RWPE2 (cell line): ENCODE measurements at regions not wholly inside any gene's neighbourhood (a gene's known extent, or its start where the extent isn't known, plus 50 kb on each side); places are given as distances from the start of the nearest gene placed in this dataset.

Experiments
- ATAC-seq: fragments of 200-7000 bp; cut with Tn5 transposase; 3 replicates; pipeline ENCODE4 v1.9.1; 2021; ENCODE audit warnings: low read depth
- DNase-seq: peaks from one replicate; pipeline ENCODE4 v3.0.0-alpha.2; 2020; ENCODE audit warnings: low spot score
- H3K27ac ChIP-seq: fragments of 450-650 bp; 2 replicates; pipeline ENCODE4 v1.5.1; 2017; ENCODE audit warnings: mild to moderate bottlenecking; ENCODE audit not compliant: poor library complexity, severe bottlenecking
- H3K27me3 ChIP-seq: fragments of 250-450 bp; sonication (Bioruptor Pico); 2 replicates; pipeline ENCODE4 v1.5.1; 2021; ENCODE audit warnings: mild to moderate bottlenecking, moderate library complexity; ENCODE audit not compliant: insufficient read depth, poor library complexity, severe bottlenecking
- H3K36me3 ChIP-seq: fragments of 250-450 bp; sonication (Bioruptor Pico); 2 replicates; pipeline ENCODE4 v1.5.1; 2020; ENCODE audit warnings: low read depth, mild to moderate bottlenecking, moderate library complexity
- H3K4me1 ChIP-seq: fragments of 250-450 bp; sonication (Bioruptor Pico); 2 replicates; pipeline ENCODE4 v1.5.1; 2021; ENCODE audit warnings: mild to moderate bottlenecking, moderate library complexity; ENCODE audit not compliant: insufficient read depth, poor library complexity, severe bottlenecking
- H3K4me3 ChIP-seq: fragments of 250-450 bp; sonication (Bioruptor Pico); 2 replicates; pipeline ENCODE4 v1.5.1; 2021; ENCODE audit warnings: mild to moderate bottlenecking, moderate library complexity; ENCODE audit not compliant: severe bottlenecking
- H3K9me3 ChIP-seq: fragments of 250-450 bp; sonication (Bioruptor Pico); 2 replicates; pipeline ENCODE4 v1.5.1; 2021; ENCODE audit warnings: mild to moderate bottlenecking, moderate library complexity; ENCODE audit not compliant: severe bottlenecking
- CTCF ChIP-seq: fragments of 450-650 bp; IDR thresholded peaks from one replicate; pipeline ENCODE4 v1.5.1; 2017; ENCODE audit warnings: mild to moderate bottlenecking, moderate library complexity; ENCODE audit not compliant: poor library complexity, severe bottlenecking

GRCh38 chr2:118310681-118311429, 222.6 kb downstream of the INSIG2 start:
- ATAC-seq (no peak), DNase-seq (no peak)
- Histone ChIP-seq H3K27me3 (no peaks in the 10 kb centered on the region), H3K4me1 (no peaks in the 10 kb centered on the region), H3K27ac (no peak overlapping the region), H3K4me3 (peak overlapping the region; percentile 37), H3K36me3 (no peaks in the 10 kb centered on the region), H3K9me3 (no peaks in the 10 kb centered on the region)
- TF ChIP-seq CTCF = no peak

GRCh38 chr2:118309946-118310680, 221.8 kb downstream of the INSIG2 start:
- no peaks in the 10 kb centered on the region for H3K9me3 ChIP-seq
- H3K27me3 ChIP-seq = no peaks in the 10 kb centered on the region
- H3K27ac ChIP-seq = no peak overlapping the region
- H3K4me3 ChIP-seq = peak overlapping the region; percentile 37
- H3K4me1 ChIP-seq = no peaks in the 10 kb centered on the region
- DNase-seq = no peak
- peak; percentile 23; the same call in 1 of the 3 replicates for ATAC-seq
- TF ChIP-seq CTCF = no peak
- H3K36me3 ChIP-seq = no peaks in the 10 kb centered on the region

- no peak for ATAC-seq
- Histone ChIP-seq H3K4me3 (peak overlapping the region; percentile 37), H3K27me3 (no peaks in the 10 kb centered on the region), H3K9me3 (no peaks in the 10 kb centered on the region), H3K36me3 (no peaks in the 10 kb centered on the region), H3K27ac (no peak overlapping the region), H3K4me1 (no peaks in the 10 kb centered on the region)
- TF ChIP-seq CTCF = no peak
- no peak for DNase-seq
Observed at GRCh38 chr2:118309257-118309945, 221.1 kb downstream of the INSIG2 start.

GRCh38 chr2:118307864-118308263, 219.6 kb downstream of the INSIG2 start:
- TF ChIP-seq CTCF = no peak
- DNase-seq = no peak
- no peaks in the 10 kb centered on the region for H3K27me3 ChIP-seq
- H3K27ac ChIP-seq = no peak overlapping the region
- H3K36me3 ChIP-seq = no peaks in the 10 kb centered on the region
- no peak overlapping the region for H3K4me3 ChIP-seq
- no peaks in the 10 kb centered on the region for H3K9me3 ChIP-seq
- no peaks in the 10 kb centered on the region for H3K4me1 ChIP-seq
- no peak for ATAC-seq
